CD14-positive monocyte (primary cell): ENCODE measurements at regions not wholly inside any gene's neighbourhood (a gene's known extent, or its start where the extent isn't known, plus 50 kb on each side); places are given as distances from the start of the nearest gene placed in this dataset.
"Not testable (repeated sequence)": the region's sequence is repeated elsewhere in the genome, so short reads cannot be mapped to it uniquely, and the experiment has no call there.

Experiments used
- DNase-seq, 3 donors: peaks; one replicate each; pipeline ENCODE4 v3.0.0-alpha.2; 2011 to 2022
- H2AFZ ChIP-seq: 2 replicates; pipeline ENCODE4 v1.6.0; 2012; ENCODE audit warnings: mild to moderate bottlenecking, low read depth, low read length, inconsistent platforms; ENCODE audit not compliant: insufficient read depth, poor library complexity, severe bottlenecking
- H3K27ac ChIP-seq, 2 donors: 1 replicate in 1 of 2; 2 replicates in 1 of 2; pipeline ENCODE4 v1.5.1; 2012 to 2013; ENCODE audit warnings: low read length in 2 of 2, control low read depth in 1 of 2, inconsistent platforms in 1 of 2, low read depth in 1 of 2, mild to moderate bottlenecking in 1 of 2
- H3K27me3 ChIP-seq, 2 donors: one replicate each; pipeline versions ENCODE4 v1.6.0 to v1.6.1; 2011 to 2013; ENCODE audit warnings: low read length in 2 of 2; ENCODE audit not compliant: control insufficient read depth in 2 of 2, insufficient read depth in 2 of 2
- H3K36me3 ChIP-seq, 2 donors: replicated peaks in 1 of 2; 1 replicate in 1 of 2; 2 replicates in 1 of 2; pipeline versions ENCODE4 v1.5.1 to v1.6.1; 2012 to 2013; ENCODE audit warnings: low read length in 2 of 2, control low read depth in 1 of 2, inconsistent platforms in 1 of 2, mild to moderate bottlenecking in 1 of 2; ENCODE audit not compliant: insufficient read depth in 2 of 2, control insufficient read depth in 1 of 2
- H3K4me1 ChIP-seq, 2 donors: 1 replicate in 1 of 2; 2 replicates in 1 of 2; pipeline versions ENCODE4 v1.5.1 to v1.6.1; 2012 to 2013; ENCODE audit warnings: low read length in 2 of 2, control low read depth in 1 of 2, inconsistent platforms in 1 of 2, mild to moderate bottlenecking in 1 of 2, moderate library complexity in 1 of 2; ENCODE audit not compliant: insufficient read depth in 2 of 2, control insufficient read depth in 1 of 2
- H3K4me2 ChIP-seq: replicated peaks from 2 replicates; pipeline ENCODE3; 2012; ENCODE audit warnings: low read length, moderate library complexity, mild to moderate bottlenecking; ENCODE audit not compliant: poor library complexity, severe bottlenecking; ENCODE audit errors: extremely low read depth
- H3K4me3 ChIP-seq, 3 experiments: fragments of 200-600 bp in 1 of 3; sonication (generic) in 1 of 3; replicated peaks in 1 of 3; 1 replicate in 2 of 3; 2 replicates in 1 of 3; pipeline ENCODE4 v1.5.1; 2011 to 2013; ENCODE audit warnings: low read length in 3 of 3, mild to moderate bottlenecking in 3 of 3, control low read depth in 2 of 3, low read depth in 2 of 3, inconsistent platforms in 1 of 3, moderate library complexity in 1 of 3
- H3K79me2 ChIP-seq: 2 replicates; pipeline ENCODE4 v1.6.0; 2012; ENCODE audit warnings: mild to moderate bottlenecking, control low read depth, inconsistent platforms, low read length, moderate library complexity; ENCODE audit not compliant: insufficient read depth
- H3K9ac ChIP-seq: 2 replicates; pipeline ENCODE4 v1.6.0; 2017; ENCODE audit warnings: low read length, mild to moderate bottlenecking; ENCODE audit not compliant: insufficient read depth, poor library complexity, severe bottlenecking
- H3K9me3 ChIP-seq, 2 donors: replicated peaks in 1 of 2; 1 replicate in 1 of 2; 2 replicates in 1 of 2; pipeline versions ENCODE4 v1.5.1 to v1.6.1; 2012 to 2013; ENCODE audit warnings: low read length in 2 of 2, control low read depth in 1 of 2; ENCODE audit not compliant: control insufficient read depth in 1 of 2, insufficient read depth in 1 of 2
- H4K20me1 ChIP-seq: 2 replicates; pipeline ENCODE4 v1.6.0; 2012; ENCODE audit warnings: mild to moderate bottlenecking, low read length, control low read depth, moderate library complexity; ENCODE audit not compliant: insufficient read depth
- H3K27ac Mint-ChIP-seq, 7 donors: one replicate each; pipeline ENCODE4 v1.8.0; 2020; ENCODE audit warnings: mild to moderate bottlenecking in 7 of 7, mixed read lengths in 7 of 7, moderate library complexity in 6 of 7, inconsistent platforms in 2 of 7
- H3K27me3 Mint-ChIP-seq, 3 donors: one replicate each; pipeline ENCODE4 v1.8.0; 2021 to 2022; ENCODE audit warnings: low read depth in 3 of 3, mild to moderate bottlenecking in 3 of 3, mixed read lengths in 3 of 3, moderate library complexity in 3 of 3, inconsistent platforms in 1 of 3
- H3K36me3 Mint-ChIP-seq, 2 donors: one replicate each; pipeline ENCODE4 v1.8.0; 2020; ENCODE audit warnings: mixed read lengths in 2 of 2, inconsistent platforms in 1 of 2, mild to moderate bottlenecking in 1 of 2
- H3K4me1 Mint-ChIP-seq: one replicate; pipeline ENCODE4 v1.8.0; 2020; ENCODE audit warnings: mild to moderate bottlenecking, mixed read lengths
- H3K4me3 Mint-ChIP-seq, 2 donors: one replicate each; pipeline ENCODE4 v1.8.0; 2020; ENCODE audit warnings: mild to moderate bottlenecking in 2 of 2, mixed read lengths in 2 of 2, moderate library complexity in 1 of 2
- H3K9me3 Mint-ChIP-seq, 7 donors: one replicate each; pipeline ENCODE4 v1.8.0; 2020 to 2022; ENCODE audit warnings: mixed read lengths in 7 of 7, mild to moderate bottlenecking in 6 of 7, moderate library complexity in 6 of 7, inconsistent platforms in 2 of 7
- CTCF ChIP-seq: fragments of 200-600 bp; IDR thresholded peaks from one replicate; pipeline ENCODE4 v1.8.0; 2022; ENCODE audit warnings: antibody characterized with exemption, mild to moderate bottlenecking
- WGBS: methylation state at CpG from one replicate; pipeline ENCODE4 v1.1.5; 2013; ENCODE audit warnings: missing lambda C conversion rate; ENCODE audit not compliant: insufficient coverage; 5-methylcytosine and 5-hydroxymethylcytosine counted together
- intact Hi-C, 2 donors: fragments of 100-400 bp; cut with micrococcal nuclease; formaldehyde crosslinking; loops; one replicate each; pipeline versions ENCODE4 v1.15.0 to v1.15.1; 2023

- Histone ChIP-seq H3K79me2 (no peaks in the 10 kb centered on the region), H3K4me1 (no peaks in the 10 kb centered on the region), H3K27ac (no peak overlapping the region), H4K20me1 (no peaks in the 10 kb centered on the region), H3K4me2 (no peak overlapping the region), H3K9ac (no peak overlapping the region), H2AFZ (no peak overlapping the region), H3K27me3 (no peaks in the 10 kb centered on the region), H3K9me3 (no peaks in the 10 kb centered on the region), H3K4me3 (no peak overlapping the region), H3K36me3 (no peaks in the 10 kb centered on the region)
- intact Hi-C loops: no loop called here
- no peak for DNase-seq
- H3K9me3 Mint-ChIP-seq: peaks cover 0 to 2% (median 0%) of the 10 kb centered on the region in 7 donors
- H3K27ac Mint-ChIP-seq: no peak overlapping the region
- H3K4me1 Mint-ChIP-seq: no peaks in the 10 kb centered on the region
- H3K27me3 Mint-ChIP-seq: peaks cover 0 to 2% (median 2%) of the 10 kb centered on the region in 3 donors
- H3K36me3 Mint-ChIP-seq: no peaks in the 10 kb centered on the region
- H3K4me3 Mint-ChIP-seq: no peak overlapping the region
- TF ChIP-seq CTCF: no peak
These were observed 132.7 kb upstream of the CALCR start for GRCh38 chr7:93707249-93707648.

DNA sequence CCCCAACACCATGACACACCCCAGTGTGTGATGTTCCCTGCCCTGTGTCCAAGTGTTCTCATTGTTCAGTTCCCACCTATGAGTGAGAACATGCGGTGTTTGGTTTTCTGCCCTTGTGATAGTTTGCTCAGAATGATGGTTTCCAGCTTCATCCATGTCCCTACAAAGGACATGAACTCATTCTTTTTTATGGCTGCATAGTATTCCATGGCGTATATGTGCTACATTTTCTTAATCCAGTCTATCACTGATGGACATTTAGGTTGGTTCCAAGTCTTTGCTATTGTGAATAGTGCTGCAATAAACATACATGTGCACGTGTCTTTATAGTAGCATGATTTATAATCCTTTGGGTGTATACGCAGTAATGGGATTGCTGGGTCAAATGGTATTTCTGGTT is 131.6 kb upstream of the CALCR start:
- H3K27ac ChIP-seq, H3K27me3 ChIP-seq, intact Hi-C loops, H3K27ac Mint-ChIP-seq, H3K27me3 Mint-ChIP-seq, H3K4me1 ChIP-seq, H3K36me3 Mint-ChIP-seq, H3K36me3 ChIP-seq, H3K4me3 ChIP-seq, H3K79me2 ChIP-seq, H3K4me3 Mint-ChIP-seq, DNase-seq, H3K9me3 Mint-ChIP-seq, H3K4me2 ChIP-seq, H4K20me1 ChIP-seq, H3K9me3 ChIP-seq, H3K4me1 Mint-ChIP-seq, H3K9ac ChIP-seq, H2AFZ ChIP-seq: not testable (repeated sequence)
- WGBS: no CpG with 5 or more reads among the region's 4 CpGs
